OCI-LY1 (cell line): ENCODE measurements at regions not wholly inside any gene's neighbourhood (a gene's known extent, or its start where the extent isn't known, plus 50 kb on each side); places are given as distances from the start of the nearest gene placed in this dataset.

Experiments used
- H2AFZ ChIP-seq: fragments of 200-600 bp; sonication (generic), shearing (Covaris generic); 2 replicates; pipeline ENCODE4 v1.6.0; 2014; ENCODE audit warnings: antibody characterized with exemption, mild to moderate bottlenecking, low read length
- H3F3A ChIP-seq: fragments of 200-600 bp; sonication (generic), shearing (Covaris generic); 2 replicates; pipeline ENCODE4 v1.6.0; 2014; ENCODE audit warnings: mild to moderate bottlenecking, antibody characterized with exemption, low read length, moderate library complexity; ENCODE audit not compliant: insufficient read depth
- H3K27ac ChIP-seq: fragments of 200-600 bp; sonication (generic); 2 replicates; pipeline ENCODE4 v1.5.1; 2014; ENCODE audit warnings: low read length, mixed run types, mild to moderate bottlenecking, low read depth; ENCODE audit not compliant: poor library complexity, severe bottlenecking
- H3K27me3 ChIP-seq: fragments of 200-600 bp; sonication (generic); 2 replicates; pipeline ENCODE4 v1.6.0; 2014; ENCODE audit warnings: antibody characterized with exemption, mild to moderate bottlenecking, low read length, moderate library complexity; ENCODE audit not compliant: insufficient read depth
- H3K36me3 ChIP-seq: fragments of 200-600 bp; sonication (generic); 2 replicates; pipeline ENCODE4 v1.6.1; 2014; ENCODE audit warnings: mild to moderate bottlenecking, antibody characterized with exemption, low read length, moderate library complexity, mixed read lengths; ENCODE audit not compliant: insufficient read depth
- H3K4me1 ChIP-seq: fragments of 200-600 bp; sonication (generic); 2 replicates; pipeline ENCODE4 v1.5.1; 2014; ENCODE audit warnings: mild to moderate bottlenecking, low read length, moderate library complexity; ENCODE audit not compliant: insufficient read depth, severe bottlenecking
- H3K4me2 ChIP-seq: fragments of 200-600 bp; sonication (generic), shearing (Covaris generic); 2 replicates; pipeline ENCODE4 v1.6.1; 2014; ENCODE audit warnings: low read length
- H3K4me3 ChIP-seq: fragments of 200-600 bp; sonication (generic); 2 replicates; pipeline ENCODE4 v1.5.1; 2014; ENCODE audit warnings: low read length, low read depth, mild to moderate bottlenecking, mixed read lengths; ENCODE audit not compliant: poor library complexity, severe bottlenecking
- H3K79me2 ChIP-seq: fragments of 200-600 bp; shearing (Covaris generic); 2 replicates; pipeline ENCODE4 v1.6.1; 2016; ENCODE audit warnings: mixed run types, low read length, mixed read lengths; ENCODE audit not compliant: insufficient read depth
- H3K9ac ChIP-seq: fragments of 200-600 bp; sonication (generic), shearing (Covaris generic); 2 replicates; pipeline ENCODE4 v1.6.1; 2014; ENCODE audit warnings: mild to moderate bottlenecking, low read length, mixed read lengths
- H3K9me2 ChIP-seq: fragments of 200-600 bp; sonication (generic), shearing (Covaris generic); 2 replicates; pipeline ENCODE4 v1.6.1; 2014; ENCODE audit warnings: low read depth, mild to moderate bottlenecking, low read length, mixed read lengths
- H3K9me3 ChIP-seq: fragments of 200-600 bp; shearing (Covaris generic); 2 replicates; pipeline ENCODE4 v1.6.1; 2014; ENCODE audit warnings: low read length, mixed read lengths
- H4K20me1 ChIP-seq: fragments of 200-600 bp; sonication (generic), shearing (Covaris generic); 2 replicates; pipeline ENCODE4 v1.6.0; 2016; ENCODE audit warnings: mild to moderate bottlenecking, low read length; ENCODE audit not compliant: insufficient read depth
- EZH2 ChIP-seq: fragments of 200-600 bp; sonication (generic), shearing (Covaris generic); IDR thresholded peaks from 2 replicates; pipeline ENCODE4 v1.8.0; 2017; ENCODE audit warnings: borderline replicate concordance, mixed run types, mild to moderate bottlenecking, antibody characterized with exemption, low read length, moderate library complexity, mixed read lengths
- TF ChIP-seq, protein P1 (sequence below): fragments of 200-600 bp; sonication (generic), shearing (Covaris generic); IDR thresholded peaks from 2 replicates; pipeline ENCODE4 v1.5.1; 2017; ENCODE audit warnings: mild to moderate bottlenecking, antibody characterized with exemption, low read length, moderate library complexity, mixed read lengths

DNA sequence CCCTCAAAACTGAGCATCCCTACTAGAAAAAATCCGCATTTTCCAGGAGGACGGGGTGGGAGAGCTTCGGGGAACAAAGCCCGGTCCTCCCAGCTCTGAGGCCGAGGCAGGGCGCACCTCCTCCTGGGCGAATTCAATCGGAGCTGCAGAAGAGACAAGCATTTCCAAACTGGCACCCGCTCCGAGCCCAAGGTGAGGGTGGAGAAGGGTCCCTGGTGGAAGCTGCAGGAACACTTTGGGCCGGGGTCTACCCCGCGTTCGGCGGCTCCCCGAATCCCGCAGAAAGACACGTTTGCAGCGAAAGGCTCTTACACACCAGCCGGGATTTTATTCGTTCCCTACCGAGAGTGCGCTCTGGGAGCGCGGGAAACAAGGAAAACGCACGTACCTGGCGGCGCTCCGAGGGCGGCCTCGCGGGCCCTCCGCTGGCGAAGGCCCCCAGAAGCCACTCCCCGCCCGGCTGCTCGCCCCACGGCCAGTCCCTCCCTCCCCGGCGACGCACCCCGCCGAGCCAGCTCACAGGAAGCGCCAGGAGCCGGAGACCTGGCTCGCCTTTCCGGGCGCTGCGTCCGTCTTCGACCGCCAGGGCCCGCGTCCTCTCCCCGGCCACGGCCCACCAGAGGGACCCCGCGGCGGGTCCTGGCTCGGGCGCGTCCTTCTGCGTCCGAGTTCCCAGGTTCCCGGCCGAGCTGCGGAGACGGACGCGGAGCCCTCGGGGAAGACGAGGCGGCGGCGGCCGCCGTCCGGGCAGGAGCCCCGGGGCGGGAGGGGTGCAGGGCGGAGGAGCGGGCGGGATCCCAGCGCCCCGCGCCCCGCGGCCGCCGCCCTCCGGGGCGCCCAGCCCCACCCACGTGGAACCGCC is 49.8 kb upstream of the BAHCC1 start:
- H3K79me2 ChIP-seq, result no peaks in the 10 kb centered on the region
- peak overlapping the region; percentile 34; the same call in 1 of the 2 replicates for H3K4me2 ChIP-seq
- no peak overlapping the region for H2AFZ ChIP-seq
- peaks cover 3% of the 10 kb centered on the region; the same call in 1 of the 2 replicates for H3K27me3 ChIP-seq
- H3F3A ChIP-seq, result no peaks in the 10 kb centered on the region
- H3K9ac ChIP-seq, result no peak overlapping the region; the same call in 1 of the 2 replicates
- H3K4me1 ChIP-seq, result no peaks in the 10 kb centered on the region
- H3K27ac ChIP-seq, result no peak overlapping the region
- no peaks in the 10 kb centered on the region for H3K9me3 ChIP-seq
- TF ChIP-seq, protein P1, sequence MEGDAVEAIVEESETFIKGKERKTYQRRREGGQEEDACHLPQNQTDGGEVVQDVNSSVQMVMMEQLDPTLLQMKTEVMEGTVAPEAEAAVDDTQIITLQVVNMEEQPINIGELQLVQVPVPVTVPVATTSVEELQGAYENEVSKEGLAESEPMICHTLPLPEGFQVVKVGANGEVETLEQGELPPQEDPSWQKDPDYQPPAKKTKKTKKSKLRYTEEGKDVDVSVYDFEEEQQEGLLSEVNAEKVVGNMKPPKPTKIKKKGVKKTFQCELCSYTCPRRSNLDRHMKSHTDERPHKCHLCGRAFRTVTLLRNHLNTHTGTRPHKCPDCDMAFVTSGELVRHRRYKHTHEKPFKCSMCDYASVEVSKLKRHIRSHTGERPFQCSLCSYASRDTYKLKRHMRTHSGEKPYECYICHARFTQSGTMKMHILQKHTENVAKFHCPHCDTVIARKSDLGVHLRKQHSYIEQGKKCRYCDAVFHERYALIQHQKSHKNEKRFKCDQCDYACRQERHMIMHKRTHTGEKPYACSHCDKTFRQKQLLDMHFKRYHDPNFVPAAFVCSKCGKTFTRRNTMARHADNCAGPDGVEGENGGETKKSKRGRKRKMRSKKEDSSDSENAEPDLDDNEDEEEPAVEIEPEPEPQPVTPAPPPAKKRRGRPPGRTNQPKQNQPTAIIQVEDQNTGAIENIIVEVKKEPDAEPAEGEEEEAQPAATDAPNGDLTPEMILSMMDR, result no peak
- TF ChIP-seq EZH2, result no peak
- no peaks in the 10 kb centered on the region for H3K9me2 ChIP-seq
- H3K36me3 ChIP-seq, result no peaks in the 10 kb centered on the region
- H4K20me1 ChIP-seq, result no peaks in the 10 kb centered on the region
- peak overlapping the region; percentile 47 for H3K4me3 ChIP-seq
